Urothelium cell line (cell line): ENCODE measurements at regions not wholly inside any gene's neighbourhood (a gene's known extent, or its start where the extent isn't known, plus 50 kb on each side); places are given as distances from the start of the nearest gene placed in this dataset.
A peak's percentile ranks its signal among the peaks of the same experiment; 100 is the strongest.

Experiments used
- DNase-seq: peaks from one replicate; pipeline ENCODE4 v3.0.0; 2011; ENCODE audit warnings: low spot score, mixed read lengths
- FAIRE-seq: peaks from 2 replicates; lab custom pipeline; 2011; peaks lifted over from hg19 to GRCh38; lab: Jason Lieb, UNC

DNA sequence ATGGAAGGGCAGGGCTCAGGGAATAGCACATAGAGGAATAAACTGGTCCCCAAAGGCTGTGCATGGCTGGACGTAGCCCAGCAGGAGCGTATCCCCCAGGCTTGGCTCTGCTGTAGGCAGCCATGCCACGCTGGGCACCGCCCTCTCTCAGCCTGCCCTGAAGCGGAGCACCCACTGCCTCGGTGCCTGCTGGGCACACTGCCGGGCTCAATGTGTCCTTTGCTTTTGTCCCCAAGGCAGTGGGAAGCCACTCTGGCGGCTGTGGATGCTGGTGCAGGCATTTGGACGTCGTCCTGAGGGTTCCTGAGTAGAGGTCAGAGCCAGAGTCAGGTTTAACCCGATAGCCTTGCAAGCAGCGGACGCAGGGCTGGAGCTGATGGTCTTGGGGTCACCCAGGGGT lies 141.0 kb downstream of the ENGASE start:
- no peak for FAIRE-seq
- DNase-seq = no peak

DNA sequence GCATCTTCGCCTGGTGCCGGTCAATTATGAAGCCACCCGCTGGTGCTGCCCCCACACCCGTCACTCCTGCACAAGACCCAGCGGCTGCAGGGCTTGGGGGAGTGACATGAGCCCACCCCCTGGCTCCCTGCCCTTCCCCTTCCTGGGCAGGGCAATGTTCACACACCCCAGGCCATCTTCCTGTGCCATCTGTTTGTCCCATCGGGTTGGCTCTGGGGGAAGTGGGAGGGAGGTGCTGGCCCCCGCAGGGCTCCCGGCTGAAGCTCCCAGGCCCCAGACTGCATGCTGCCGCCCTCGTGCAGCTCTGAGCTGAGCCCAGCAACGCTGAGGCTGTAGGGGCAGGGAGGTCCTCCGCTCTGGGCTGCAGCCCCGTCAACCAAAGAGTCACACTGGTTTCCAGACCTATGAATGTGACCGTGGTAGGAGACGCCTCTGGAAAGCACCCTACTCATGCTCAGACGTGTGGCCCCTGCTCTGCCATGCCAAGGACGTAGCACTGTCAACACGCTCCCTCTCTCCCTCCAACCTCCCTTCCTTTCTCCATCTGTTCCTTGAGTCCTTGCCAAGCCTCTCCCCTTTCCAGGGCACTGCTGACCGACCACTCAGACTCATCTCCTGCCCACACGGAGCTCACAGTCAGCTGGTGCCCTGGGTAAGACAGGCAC lies 140.4 kb downstream of the ENGASE start:
- no peak for DNase-seq
- FAIRE-seq = peak; percentile 37

DNA sequence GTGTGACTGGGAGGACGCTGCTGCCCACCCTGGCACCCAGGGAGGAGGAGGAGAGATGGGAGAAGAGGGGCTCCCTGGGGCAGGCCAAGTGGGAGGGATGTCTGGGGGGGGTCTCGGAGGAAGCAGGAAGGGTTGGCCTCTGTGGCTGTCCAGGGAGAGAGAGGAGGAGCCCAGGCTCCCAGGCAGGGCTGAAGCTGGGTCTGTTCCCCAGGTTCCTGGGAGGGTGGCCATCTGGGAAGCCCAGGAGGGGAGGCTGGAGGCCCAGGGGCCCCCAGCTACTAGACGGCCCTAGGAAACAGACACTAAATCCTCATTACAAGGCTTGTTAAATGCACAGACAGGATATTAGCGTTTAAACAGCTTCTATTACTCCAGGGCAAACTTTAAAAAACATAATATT lies 139.8 kb downstream of the ENGASE start:
- DNase-seq (no peak), FAIRE-seq (no peak)

DNA sequence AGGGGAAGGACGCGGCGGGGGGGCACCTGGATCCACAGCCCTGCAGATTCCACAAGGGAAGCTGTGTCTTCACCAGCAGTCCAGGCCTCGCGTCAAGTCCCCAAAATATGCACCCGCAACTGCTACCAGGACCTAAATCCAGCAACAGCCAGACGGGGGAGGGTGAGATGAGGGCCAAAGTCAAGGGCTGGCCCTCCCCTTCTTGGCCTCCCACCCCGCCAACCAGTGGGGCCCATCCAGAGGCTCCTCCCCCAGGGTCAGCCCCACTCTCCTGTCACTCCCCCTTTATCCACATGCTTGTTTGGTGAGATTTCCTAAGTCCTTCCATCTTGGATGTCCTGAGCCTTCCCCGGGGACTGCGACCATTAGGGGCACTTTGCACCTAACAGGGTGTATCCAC lies 138.7 kb downstream of the ENGASE start:
- DNase-seq (no peak), FAIRE-seq (no peak)

DNA sequence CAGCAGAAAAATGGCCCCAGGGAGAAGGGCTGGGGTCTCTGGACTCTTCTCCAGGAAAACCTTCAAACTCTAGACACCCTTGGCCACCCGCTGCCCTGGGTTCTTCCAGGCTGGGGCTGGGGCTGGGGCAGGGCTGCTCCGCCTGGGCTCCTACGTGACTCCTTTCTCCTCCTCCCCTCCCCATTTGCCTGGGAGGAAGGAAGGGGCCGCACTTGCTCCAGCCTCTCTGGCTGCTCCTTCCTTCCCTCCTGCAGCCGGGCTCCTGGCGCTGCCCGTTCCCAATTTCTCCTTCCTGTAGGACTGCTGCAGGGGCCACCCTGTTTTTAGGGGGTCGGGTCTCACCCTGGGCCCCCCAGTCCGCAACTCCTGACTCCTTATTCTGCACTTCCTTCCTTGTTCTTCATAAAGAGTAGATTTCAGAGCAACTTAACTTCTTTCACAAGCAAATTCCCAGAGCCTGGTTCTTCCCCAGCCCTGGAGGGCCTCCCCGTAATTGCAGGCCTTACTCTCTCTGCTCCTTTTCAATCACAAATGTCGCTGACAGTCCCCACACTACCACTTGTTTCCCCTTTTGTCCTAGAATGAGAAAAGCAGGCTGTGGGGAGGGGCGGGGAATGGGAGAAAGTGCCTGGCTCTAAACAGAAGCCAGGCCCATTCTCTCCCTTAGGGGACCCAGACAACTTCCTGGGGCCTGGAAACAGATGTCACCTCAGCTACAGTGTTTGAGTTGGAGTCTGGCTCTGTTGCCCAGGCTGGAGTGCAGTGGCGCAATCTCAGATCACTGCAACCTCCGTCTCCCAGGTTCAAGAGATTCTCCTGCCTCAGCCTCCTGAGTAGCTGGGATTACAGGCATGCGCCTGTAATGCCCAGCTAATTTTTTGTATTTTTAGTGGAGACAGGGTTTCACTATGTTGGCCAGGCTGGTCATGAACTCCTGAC lies 137.8 kb downstream of the ENGASE start:
- FAIRE-seq = no peak
- DNase-seq = no peak

DNA sequence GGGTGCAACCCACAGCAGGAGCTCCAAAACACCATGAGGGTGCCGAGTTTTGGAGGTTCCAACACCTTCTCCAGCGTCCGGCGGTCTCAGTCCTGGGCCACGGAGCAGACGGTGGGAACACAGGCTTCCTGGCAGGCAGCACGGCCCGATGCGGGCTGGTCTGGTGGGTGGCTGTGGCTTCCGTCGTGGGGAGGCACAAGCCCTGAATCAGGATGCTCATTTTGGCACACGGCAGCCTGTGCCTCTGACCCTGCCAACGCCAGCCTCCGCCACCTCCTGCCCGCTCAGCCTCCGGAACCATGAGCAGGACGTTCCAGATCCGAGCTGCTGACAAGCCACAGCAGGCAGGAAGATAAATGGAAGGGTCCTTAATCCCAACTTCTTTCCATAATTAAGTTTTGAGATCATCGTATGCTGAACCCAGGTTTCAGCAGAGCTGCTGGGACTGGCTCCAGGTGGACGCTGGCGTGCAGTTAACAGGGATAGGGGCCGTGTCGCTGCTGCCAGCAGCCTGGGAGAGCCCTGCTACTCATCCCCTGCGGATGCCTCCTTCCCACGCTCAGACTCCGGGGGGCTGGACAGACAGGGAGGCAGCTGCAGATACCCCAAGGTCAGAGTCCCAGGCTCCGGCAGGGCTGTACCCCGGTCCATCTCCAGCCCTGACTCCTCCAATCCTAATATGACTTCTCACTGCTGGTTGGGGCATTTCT lies 136.6 kb downstream of the ENGASE start:
- DNase-seq = no peak
- no peak for FAIRE-seq

DNA sequence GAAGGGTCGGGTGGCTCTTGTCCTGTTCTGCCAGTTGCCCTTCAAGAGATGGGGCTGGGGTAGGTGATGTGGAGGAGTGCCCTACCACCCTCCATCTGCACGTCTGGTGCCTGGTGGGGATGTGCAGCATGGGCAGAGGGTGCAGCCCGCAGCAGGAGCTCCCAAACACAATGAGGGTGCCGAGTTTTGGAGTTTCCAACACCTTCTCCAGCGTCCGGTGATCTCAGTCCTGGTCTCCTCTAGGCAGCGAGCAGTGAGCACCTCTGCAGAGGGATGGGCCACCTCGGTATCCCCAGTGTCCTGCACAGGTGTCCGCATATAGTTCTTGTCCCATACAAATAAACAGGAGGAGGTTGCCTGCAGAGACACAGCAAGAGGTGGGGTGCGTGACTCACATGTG lies 136.0 kb downstream of the ENGASE start:
- no peak for FAIRE-seq
- no peak for DNase-seq

DNA sequence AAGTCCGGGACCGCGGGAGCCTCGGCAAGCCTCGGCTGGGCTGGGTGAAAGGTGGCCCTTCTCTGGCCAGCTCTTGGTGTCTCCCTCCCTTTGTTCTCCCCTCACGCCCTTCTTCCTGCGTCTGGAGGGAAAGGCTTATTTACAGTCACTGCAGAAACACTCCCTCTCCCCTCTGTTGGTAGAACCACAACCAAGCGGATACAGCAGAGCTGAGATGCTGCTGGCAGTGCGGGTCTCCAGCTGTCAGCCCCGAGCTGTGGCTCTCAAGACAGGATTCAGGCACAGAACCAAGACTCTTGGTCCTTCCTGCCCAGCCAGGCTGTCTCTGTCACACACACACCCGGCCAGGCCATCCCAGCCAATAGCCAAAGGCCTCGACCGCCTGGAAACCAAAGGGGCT lies 133.3 kb downstream of the ENGASE start:
- DNase-seq (no peak), FAIRE-seq (no peak)

DNA sequence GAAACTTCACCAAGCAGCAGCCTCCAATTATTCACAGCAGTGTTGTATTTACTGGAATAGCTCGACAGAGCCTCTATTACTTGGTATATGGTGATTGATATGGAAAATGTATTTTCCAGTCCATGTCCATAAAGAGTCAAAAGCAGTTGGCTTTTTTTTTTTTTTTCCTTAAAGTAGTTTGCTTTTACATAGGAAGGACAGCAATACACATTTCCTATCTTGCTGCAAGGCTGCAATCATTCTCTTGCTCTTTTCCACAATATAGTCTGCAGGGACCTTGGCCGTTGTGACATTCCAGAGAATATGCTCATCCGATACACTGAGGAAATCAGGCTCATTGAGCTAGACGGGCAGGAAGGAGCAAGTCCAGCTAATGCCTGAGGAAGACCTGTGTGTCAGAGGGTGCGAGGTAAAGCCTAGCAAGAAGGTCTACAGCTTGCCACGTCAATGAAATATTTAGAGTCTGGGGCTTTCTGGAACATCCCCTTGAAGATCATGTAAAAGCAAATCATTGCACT lies 131.1 kb downstream of the ENGASE start:
- DNase-seq = no peak
- peak; percentile 77 for FAIRE-seq

DNA sequence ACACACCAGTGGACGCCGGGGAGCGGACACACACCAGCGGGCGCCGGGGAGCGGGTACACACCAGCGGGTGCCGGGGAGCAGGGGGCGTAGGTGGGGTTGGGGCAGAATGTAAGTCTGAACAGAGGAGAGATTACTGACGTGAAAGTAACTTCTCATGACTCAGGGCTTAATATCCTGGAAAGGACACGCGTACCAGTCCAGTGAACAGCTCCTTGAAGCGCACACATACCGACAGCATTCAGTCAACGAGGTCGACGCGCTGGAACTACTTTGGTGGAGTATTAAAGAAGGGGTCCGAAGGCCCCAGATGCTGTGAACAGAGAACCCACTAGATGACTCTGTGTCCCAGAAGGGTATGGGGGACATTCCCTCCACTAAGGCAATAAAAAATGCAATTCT lies 129.6 kb downstream of the ENGASE start:
- DNase-seq = no peak
- peak; percentile 5 for FAIRE-seq

DNA sequence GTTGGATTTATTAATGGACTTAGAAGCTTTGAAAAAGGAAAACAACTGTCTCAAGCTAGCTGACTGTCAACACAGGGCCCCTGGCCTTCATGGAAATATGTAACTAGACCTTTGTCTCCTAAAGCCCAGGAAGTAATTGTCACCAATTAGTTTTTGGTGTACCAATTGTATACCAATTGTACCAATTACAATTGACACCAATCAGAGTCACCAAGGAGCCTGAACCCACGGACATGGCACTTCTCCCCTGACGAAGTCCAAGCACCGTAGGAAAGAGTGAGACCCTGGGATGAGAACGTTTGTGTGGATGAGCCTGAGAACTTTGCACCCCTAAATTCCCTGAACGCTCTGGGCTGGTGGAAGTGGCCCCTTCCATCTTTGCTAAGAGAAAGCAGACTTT lies 129.0 kb downstream of the ENGASE start:
- FAIRE-seq (no peak), DNase-seq (no peak)

DNA sequence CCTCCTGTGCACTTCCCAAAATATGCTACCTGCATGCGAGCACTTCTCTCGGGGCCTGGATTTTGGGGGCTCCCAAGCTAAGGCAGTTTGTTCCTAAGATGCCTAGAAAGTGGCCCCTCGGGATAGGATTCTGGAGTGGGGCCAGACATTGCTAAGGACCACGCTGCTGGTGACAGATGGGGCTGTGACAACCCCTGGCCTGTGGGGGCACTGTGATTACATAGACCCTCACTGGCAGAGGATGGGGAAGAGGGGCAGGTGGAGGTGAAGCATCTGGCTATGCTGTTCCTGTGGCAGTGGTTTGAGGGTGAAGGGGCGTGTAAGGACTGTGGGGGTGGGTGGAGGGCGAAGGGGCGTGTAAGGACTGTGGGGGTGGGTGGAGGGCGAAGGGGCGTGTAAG lies 128.4 kb downstream of the ENGASE start:
- DNase-seq (no peak), FAIRE-seq (no peak)

DNA sequence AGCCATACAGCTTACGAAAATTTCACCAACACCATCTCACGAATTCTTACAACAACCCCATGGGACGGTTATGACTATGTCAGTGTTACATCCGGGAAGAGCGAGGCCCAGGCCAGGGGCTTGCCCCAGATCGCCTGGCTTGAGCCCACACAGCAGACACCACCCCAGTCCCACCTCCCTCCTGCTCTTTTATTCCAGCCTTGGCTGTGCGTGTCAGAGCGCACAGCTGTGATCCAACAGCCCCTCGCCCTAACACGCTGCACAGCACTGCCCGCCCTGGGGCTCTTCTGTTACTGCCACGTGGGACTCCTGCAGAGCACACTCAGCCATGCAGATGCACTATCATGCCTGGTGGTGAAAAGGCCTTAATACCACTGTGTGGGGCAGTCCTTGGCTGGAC lies 127.9 kb downstream of the ENGASE start:
- no peak for DNase-seq
- FAIRE-seq = peak; percentile 58

DNA sequence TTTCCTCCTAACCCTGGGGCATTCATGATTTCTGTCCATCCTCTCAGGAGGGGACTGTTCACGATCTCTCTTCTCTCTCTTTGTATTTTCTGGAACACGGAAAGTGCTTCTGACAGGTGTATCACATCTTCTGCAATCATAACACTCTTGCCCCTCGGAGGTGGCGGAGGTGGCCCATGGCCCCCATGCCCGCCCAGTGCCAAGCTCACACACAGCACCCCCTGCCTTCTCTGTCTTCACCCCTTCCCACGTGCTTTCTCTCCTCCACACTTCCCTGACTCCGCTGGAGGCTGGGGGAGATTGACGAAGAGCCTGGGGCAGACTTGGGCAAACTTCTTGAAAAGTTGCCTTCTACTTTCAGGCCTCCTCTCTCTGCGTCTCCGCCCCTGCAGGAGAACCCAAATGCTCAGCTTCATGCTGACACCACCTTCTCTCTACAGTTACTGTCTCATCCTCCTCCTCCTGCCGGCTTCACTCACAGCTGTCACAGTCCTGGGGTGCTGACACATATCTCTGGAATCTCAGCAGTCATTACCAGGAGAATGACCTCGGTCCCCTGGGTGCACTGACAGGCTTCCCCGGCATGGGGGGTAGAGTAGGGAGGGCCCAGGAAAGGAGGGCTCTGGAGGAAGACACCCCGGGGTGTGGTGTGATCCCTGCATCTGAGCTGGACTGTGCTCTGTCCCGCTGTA lies 127.1 kb downstream of the ENGASE start:
- FAIRE-seq (peak; percentile 98), DNase-seq (peak; percentile 93)

DNA sequence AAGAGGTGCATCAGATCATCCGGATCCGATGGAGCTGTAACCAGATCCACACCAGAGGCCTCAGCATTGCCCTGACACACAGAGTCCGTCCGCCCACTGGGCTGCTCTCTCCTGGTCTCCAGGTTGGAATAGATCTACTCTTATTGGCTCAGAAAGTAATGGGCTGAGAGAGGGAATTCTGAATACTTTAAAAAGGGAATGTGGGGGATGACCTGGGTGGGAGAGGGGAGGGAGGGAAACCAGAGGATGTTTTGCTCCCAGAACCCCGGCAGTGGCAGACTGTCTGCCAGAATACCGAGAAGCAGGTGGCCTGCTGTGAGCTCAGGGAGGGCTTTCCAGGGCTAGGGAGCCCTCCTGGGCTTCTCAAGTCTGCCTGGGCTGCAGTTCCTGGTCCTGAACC lies 126.5 kb downstream of the ENGASE start:
- DNase-seq (no peak), FAIRE-seq (no peak)

DNA sequence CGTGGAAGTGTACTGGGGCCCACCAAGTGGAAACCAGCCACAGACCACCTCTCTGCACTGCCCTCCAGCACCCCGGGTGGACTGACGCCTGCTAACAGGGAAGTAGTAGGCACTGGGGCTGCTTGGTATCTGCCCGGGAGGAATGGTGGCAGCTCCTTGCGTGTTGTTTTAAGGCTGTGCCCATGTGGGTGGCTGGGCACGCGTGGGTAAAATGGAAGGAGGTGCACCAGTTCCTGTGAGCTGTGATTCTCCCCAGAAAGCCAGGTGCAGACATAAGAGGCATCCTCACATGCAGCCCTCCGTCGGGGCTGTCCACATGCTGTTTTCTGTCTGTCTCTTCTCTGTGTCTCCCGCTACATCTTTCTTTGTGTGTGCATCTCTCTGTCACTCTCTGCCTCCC lies 122.3 kb downstream of the ENGASE start:
- no peak for DNase-seq
- FAIRE-seq = no peak

DNA sequence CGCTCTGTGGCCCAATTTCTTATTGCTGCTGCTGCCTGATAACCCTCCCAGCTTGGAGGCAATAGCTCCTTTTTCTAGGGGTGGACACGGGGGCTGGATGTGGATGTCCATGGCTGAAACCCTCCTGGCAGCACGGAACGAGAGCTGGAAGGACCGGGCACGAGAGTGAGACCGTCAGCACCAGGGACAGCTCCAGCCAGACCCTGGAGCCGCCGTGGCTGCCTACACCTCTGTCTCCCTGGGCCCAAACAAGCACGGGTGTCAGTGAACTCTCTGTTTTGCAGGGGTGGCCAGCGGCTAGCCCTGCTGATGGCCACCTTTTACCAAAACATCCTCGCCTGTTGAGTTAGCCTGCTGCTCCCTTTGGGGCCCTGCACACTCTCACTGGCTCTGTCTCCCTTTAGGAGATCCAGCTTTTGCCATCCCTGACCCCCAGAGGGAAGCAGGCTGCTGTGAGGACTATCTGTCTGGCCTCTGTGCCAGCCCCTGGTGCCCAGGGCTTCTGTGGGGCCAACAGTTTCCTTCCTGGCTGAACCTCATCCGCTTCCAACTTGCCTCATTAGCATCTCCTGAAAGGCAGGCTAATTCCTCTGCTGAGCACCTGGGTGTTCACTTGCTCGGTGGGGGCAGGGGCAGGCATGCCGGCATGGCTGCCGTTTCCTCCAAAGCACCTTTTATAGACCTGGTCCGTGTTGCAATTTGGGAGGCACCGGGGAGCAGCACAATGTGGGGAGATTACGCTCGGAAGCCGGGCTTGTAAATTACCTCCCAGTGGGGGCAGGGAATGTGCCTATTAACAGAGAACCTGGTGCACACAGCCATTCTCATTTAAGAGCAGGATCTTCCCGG lies 118.1 kb downstream of the ENGASE start:
- peak; percentile 87 for DNase-seq
- peak; percentile 83 for FAIRE-seq

DNA sequence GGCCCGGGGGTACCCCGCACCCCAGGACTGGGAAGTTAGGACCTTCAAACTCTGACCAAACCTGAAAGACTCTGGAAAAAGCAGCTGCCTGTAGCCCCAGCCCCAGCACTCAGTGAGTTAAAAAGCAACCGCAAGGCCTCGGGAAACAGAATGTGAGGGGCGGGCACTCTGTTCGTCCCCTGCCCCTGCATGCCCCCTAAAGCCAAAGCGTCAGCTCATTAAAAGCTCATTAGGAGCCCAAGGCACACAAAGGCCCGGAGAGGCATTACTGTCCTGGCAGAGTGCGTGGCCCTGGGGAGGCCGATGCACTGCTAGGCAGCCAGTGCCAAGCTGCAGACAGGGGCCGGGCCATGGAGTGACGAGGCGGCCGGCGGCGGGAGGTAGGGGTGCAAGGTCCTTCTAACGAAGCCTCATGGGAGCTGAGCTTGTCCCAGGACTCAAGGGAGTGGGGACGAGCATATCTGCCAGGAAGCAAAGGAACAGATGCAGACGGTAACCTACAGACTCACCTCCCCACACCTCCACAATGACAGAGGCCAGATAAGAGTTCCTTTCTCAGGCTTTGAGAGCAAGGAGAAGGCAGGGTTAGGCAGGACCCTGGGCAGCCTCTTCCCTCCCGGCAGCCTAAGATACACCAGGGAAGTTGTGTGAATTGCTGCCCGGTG lies 116.8 kb downstream of the ENGASE start:
- no peak for FAIRE-seq

DNA sequence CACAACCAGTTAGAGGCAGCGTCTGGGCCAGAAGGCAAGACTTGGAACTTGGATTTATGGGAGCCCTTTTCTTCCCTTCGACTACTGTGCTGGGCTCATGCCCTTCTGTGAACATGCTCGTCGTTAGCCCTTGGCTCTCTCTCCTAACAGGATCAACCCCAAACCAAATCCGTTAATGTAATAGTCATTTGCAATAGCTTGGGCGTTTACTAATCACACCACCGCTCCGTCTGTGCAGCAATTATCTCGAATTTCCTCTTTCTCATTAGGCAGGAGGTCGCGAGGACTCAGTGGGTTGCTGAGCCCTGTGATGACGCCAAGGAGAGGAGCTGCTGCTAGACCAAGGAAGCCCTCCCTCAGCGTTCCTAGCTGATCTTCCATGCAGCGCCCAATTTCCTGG lies 114.7 kb downstream of the ENGASE start:
- FAIRE-seq (no peak), DNase-seq (no peak)

More for the DNA sequence above, 116.8 kb downstream of the ENGASE start:
- DNase-seq = no peak
